Inflammatory macrophage treated with lipopolysaccharide for 1 hour (primary cell): ENCODE measurements at regions not wholly inside any gene's neighbourhood (a gene's known extent, or its start where the extent isn't known, plus 50 kb on each side); places are given as distances from the start of the nearest gene placed in this dataset.

Experiments
- DNase-seq, 2 donors: peaks; one replicate each; pipeline ENCODE4 v3.0.0-alpha.2; 2020 to 2022

- no peak for DNase-seq
Measured at GRCh38 chr9:108674766-108675530, 180.8 kb downstream of the ACTL7B start.

DNA sequence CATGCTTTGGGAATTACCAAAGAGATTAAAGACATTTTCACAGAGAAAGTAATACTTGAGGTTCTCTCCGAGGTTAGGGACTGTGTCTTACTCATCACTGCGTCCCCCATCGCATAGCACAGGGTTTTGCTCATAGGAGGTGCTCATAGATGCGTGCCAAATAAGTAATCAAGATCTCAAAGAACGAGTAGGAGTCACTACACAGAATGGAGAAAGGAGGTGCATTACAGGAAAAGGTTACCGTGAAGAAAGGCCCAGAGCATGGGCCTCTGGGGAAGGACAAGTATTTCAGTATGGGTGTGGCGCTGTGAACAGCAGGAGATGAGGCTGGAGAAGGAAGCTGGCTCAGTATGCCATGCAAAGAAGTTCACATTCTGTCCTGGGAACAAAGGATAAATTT lies 182.4 kb downstream of the ACTL7B start:
- DNase-seq: no peak

DNA sequence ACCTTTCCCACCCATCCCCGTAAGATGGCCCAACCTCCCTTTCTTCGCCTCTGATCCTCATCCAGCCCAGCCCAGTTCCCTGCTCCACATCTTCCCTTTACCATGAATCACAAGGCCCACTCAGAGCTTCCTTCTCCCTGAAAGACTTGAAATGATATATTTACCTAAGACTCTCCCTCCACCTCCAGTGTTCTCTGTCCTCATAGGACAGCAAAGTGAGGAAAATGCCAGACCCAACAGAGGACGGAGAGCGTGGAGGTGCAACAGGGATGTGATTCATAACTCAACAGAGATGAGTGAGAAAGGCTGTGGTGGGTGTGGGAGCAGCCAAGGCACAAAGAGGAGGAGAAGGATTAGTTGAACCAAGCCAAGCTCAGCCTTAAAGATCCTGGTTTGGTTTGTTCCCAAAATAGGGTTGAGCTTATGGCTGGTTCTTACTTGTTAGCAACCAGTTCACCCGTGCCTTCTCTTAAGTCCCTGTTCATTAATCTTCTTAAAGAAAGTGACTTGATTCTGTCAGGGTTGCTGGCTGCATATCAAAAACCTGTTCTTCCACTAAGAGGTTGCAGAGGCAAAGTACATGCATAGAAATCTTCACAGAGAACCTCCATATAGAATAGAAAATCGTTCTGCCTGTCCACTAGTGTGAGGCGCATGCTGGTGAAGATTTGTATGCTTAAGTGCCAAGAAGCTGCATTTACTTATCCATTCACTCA lies 183.2 kb downstream of the ACTL7B start:
- DNase-seq: no peak

- no peak for DNase-seq
Measured at GRCh38 chr9:108671794-108672193, 184.0 kb downstream of the ACTL7B start.

DNA sequence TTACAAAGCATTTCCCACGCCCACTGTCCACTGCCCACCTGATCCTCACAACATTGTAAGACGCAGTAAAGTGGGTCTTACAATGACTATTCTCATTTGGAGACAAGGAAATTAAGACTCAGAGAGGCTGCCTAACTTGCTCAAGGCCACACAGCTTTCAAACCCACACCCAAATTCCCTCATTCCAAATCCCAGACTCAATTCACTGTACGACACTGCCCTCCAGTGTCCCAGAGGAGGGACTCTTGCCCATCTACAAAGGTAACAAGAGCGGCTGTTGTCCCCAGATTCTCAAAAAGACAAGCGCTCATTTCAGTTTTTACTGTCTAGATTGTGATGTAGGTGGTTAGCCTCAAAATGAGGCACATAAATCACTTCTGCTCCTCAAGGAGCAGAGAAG lies 184.6 kb downstream of the ACTL7B start:
- peak in 1 of 2 donors; percentile 34 for DNase-seq

GRCh38 chr9:108668938-108669335 lies 186.8 kb downstream of the ACTL7B start:
- no peak for DNase-seq

GRCh38 chr9:108668191-108668937 lies 187.4 kb downstream of the ACTL7B start:
- DNase-seq: no peak

DNA sequence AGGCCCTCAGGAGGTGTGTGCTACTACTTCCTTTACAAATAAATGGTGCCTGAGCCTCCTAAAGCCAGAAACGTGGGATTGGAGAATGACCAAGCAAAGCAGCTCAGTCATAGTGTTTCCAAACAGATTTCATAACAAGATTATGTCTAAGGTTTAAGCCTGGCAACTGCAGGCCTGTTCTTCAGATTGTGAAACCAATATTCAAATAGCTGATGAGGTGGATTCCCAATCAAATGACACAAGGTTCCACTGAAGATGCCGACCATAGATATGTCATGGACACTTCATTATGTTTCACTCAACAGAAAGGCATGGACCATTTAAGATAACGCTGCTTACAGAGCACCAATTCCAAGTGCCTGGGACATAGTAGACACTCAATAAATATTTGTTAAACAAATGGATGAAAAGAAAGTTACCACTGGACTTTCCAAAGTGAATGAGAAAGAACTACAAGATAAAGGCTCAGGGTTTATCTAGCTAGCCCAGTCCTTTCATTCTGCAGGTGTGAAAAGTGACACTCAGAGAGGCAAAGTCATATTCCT lies 189.5 kb downstream of the ACTL7B start:
- peak; percentile 58 to 76 for DNase-seq

DNA sequence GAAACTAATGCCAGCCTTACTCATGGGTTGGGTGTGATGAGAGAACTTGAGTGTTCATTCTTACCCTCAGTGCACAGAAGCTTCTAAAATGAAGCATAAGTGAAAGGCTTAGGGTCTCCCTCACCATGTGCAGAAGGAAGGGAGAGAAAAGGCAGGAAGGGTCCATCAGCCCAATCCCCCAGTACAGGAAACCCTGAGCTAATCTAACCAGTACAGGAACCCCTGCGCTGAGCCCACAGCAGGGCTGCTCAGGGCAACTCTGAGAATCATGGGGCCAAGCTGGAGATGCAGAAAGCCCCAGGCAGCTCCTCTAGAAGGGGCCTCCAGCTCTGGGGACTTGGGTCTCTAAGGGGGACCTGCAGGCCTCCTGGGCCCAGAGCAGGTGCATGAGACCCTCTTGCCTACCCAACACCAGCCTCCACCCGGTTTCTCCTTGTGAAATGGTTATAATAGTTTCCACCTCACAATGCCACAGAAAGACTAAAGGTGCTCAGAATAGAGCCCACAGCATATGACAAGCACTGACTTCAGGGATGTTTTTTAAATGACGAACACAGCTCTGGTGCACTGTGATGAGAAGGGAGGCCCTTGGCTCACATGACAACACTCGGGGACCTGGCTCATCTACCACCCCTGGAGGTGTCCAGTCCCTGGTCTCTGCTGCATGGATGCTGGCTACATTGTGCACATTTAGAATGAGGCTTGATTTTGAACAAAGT lies 190.1 kb downstream of the ACTL7B start:
- no peak for DNase-seq

DNA sequence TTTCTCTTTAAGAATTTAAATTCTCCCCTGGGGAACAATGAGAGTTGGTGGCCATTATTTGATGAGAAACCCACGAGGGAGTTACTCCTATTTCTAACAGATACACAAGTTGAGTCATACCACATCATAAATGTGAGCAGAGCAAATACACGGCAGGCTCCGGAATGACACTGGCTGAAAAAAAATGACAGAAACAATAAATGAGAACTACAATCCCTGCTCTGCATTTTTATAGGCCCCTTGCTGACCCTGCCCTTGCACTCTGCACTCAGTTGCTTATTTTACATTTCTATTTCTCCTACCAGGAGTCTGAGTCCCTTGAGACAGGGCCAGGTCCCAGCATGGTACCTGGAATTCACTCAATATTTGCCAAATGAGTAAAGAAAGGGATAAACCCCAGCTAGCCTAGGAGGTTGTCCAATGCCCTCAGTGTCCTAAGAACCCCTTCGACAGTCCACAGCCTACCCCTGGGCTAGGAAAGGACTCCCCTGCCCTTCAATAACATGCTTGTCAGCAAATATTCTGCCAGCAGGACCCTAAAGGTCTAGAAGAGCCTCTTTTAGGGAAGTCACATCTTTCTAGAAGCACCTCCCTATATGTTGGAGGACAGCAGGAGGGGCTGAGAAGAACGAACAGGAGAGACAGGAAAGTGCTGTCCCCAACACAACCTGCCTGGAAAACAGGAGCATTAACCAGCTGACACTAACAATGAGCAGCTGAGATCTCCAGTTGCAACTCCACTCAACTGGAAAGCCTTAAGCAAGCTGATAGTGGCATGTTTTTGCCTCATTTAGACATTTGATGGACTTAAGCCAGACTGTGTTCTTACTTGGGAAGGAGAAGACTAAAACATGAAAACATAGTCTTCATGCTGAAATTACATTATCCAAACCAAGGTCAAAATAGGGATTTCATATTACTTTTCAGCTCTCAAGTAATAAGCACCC lies 191.2 kb downstream of the ACTL7B start:
- DNase-seq: no peak

GRCh38 chr9:108663422-108663821 lies 192.4 kb downstream of the ACTL7B start:
- DNase-seq: peak in 1 of 2 donors; percentile 17

- DNase-seq: peak in 1 of 2 donors; percentile 34
Measured at GRCh38 chr9:108662956-108663355, 192.8 kb downstream of the ACTL7B start.

DNA sequence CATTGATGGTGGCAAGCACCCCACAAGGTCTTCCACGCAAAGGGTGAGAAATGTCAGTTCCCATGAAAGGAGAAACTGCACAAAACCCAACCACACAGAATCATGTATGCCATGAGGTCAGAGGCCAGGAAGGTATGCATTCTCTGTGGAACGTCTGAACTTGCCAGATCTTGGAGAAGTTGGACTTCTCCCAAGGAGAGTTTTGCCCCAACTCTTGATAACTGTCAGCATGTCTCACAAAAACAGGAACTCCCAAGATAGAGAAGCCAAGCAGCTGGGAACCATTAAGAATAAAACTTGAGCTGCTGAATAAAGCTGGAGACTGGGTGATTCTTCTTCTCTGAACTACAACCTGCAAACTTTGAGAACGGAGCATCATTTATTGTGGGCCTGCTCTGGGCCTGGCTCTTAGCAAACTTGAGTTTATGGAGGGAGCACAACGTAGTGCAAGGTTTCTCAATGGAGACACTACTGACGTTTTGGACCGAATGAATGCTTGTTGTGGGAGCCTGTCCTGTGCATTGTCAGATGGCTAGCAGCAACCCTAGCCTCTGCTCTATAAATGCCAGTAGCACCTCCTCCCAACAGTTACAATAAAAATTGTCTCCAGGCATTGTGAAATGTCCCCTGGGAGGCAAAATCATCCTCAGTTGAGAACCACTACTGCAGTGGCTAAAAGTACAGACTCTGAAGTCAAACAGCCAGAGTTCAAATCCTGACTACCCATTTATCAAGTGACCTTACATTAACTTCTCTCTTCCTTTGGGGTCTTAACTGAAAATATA lies 193.5 kb downstream of the ACTL7B start:
- no peak for DNase-seq

DNA sequence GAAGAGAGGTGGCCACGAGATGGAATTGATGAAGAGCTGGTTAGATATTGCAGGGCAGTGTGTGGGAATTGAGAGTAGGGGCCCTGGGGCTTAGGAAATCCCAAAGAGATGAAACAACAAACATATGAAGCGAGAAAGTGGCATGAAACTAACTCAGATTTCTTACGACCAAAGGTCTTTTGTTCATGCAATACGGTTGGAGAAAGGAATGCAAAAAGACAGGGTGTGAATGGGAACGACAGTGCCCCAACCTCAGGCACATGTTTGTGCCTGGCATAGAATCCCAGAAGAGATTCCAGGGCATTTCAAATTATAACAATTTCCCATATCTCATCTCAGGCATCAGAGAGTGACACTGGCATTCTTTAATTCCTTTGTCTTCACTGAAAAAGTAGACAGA lies 199.2 kb downstream of the ACTL7B start:
- no peak for DNase-seq

- DNase-seq: no peak
Measured at GRCh38 chr9:108655818-108656217, 200.0 kb downstream of the ACTL7B start.

DNA sequence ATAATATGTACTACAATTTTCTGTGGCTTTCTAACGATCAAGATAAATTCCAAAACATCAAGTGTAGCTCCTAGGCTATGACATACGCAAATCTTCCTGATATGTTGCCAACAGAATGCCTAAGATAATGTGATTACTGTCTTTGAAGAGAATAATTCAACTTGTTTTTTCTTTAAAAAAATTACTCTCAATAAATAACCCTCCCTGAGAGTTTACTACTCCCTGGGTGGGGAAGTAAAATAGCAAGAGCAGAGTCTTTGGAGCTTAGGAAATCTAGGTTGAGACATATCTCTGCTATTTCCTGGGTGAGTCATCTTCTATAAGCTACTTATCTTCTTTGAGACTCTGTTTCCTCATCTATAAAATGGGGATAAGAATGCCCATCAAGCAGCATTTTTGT lies 201.2 kb downstream of the ACTL7B start:
- DNase-seq: peak; percentile 75 to 77

GRCh38 chr9:108652851-108653250 lies 202.9 kb downstream of the ACTL7B start:
- DNase-seq: no peak

- DNase-seq: no peak
Measured at GRCh38 chr9:108650826-108651225, 205.0 kb downstream of the ACTL7B start.

- no peak for DNase-seq
Measured at GRCh38 chr9:108645520-108645919, 210.3 kb downstream of the ACTL7B start.

GRCh38 chr9:108643731-108644510 lies 211.9 kb downstream of the ACTL7B start:
- DNase-seq: no peak
